T1000 (cell line): ENCODE measurements at regions not wholly inside any gene's neighbourhood (a gene's known extent, or its start where the extent isn't known, plus 50 kb on each side); places are given as distances from the start of the nearest gene placed in this dataset.

ENCODE experiments used
- DNase-seq: peaks from one replicate; lab custom pipeline; 2025; ENCODE audit warnings: mixed read lengths; lab: John Stamatoyannopoulos, UW

DNA sequence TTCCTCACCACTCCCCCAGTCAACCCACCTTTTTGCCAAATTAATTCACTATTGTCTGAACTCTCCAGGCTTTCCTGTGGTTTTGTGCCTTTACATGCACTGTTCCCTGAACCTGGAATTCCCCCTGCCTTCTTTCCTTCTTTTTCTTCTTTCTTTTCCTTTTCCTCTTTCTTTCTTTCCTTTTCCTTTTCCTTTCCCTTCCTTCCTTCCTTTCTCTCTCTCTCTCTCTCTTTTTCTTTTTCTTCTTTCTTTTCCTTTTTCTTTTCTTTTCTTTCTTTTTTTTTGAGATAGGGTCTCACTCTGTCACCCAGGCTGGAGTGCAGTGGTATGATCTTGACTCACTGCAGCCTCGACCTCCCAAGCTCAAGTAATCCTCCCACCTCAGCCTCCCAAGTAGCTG is 56.6 kb upstream of the CDC42BPA start:
- no peak for DNase-seq

DNA sequence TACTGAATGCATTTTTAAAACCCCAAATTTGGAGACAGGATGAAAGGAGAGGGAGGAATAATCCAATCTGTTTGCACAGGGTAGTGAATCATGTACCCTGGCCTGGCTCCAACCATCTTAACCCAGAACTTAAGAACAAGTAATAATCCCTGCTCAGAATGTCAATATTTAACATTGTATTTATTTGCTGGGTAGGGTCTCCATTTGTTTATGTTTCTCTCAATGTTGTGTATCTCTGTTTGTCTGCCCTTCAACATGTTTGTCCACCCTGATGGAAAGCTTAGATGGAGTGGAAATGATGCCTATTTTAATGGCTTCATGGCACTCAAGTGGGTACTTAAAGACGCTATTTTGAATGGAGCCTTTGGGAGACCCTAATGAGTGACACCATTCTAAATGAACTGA is 54.4 kb upstream of the CDC42BPA start:
- DNase-seq: no peak

DNA sequence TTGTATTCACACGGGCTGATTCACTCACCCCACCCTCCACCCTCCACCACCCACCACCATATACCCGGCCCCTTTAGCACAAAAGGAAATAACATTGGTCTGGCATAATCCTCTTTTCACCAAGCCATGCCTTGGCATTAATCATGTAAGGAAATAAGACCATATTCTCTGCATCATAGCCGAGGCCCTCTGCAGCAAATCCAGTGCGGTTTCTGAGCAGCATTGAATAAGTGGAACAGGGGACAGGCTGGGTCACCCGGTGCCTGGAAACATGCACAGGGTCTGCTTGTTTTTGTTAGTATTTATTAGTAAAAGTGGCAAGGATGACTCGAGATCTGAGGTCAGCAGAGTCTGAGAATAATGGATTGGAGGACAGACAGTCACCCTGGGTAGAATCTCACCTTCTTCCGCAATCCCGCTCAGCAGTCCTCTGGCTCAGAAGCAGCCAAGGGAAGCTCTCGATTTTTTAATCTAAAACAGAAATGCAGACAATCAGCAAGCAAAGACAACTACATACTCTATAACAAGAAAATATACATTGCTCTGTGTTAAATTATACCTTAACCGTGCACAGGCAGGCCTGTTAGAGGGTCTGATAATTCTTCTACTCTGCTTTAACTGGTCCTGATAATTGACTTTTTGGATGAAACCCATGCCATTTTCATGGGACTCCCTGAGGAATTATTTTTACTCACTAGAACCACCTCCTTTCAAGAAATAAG is 52.4 kb upstream of the CDC42BPA start:
- no peak for DNase-seq

DNA sequence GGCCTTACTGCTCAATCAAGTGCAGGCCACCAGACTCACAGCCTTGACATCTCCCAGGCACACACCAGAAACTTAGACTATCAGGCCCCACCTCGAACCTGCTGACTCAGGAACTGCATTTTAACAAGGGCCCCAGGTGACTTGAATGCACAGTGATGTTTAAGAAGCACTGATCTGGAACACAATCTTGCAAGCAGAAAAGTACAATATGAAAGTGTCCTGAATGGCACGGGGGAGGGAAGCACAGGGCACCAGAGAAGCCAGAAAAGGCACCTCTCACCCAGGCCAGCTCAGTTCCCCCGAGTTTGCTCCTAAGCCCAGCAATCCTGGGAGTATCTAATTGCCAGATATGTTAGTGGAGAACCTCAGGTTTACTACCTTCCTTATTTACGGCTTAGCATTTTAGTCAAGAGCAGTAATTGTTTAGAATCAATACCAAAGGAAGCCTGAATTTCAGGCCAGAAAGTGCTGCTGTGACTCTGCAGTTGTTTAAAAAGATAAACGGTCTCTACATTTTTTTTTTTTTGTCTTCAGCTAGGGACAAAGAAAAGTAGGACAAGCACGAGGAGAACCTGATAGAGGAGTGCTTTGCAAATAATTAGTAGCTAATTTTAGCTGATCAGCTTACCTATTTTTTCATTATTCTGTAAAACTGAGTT is 50.9 kb upstream of the CDC42BPA start:
- no peak for DNase-seq
